Astrocyte of the spinal cord (primary cell): ENCODE measurements at regions not wholly inside any gene's neighbourhood (a gene's known extent, or its start where the extent isn't known, plus 50 kb on each side); places are given as distances from the start of the nearest gene placed in this dataset.

ENCODE experiments used
- DNase-seq: peaks from one replicate; pipeline ENCODE4 v3.0.0; 2011; ENCODE audit warnings: low read depth, low spot score
- H3K4me3 ChIP-seq: 2 replicates; pipeline ENCODE4 v1.5.1; 2011; ENCODE audit warnings: low read depth, mild to moderate bottlenecking, low read length, moderate library complexity
- CTCF ChIP-seq: IDR thresholded peaks from 2 replicates; pipeline ENCODE4 v1.5.1; 2012; ENCODE audit warnings: low read depth, mild to moderate bottlenecking, low read length, inconsistent platforms
- in situ Hi-C: cut with HindIII; loops from 2 replicates; pipeline ENCODE4 v1.10.0; 2017; ENCODE audit warnings: low sequenced_read_pairs

DNA sequence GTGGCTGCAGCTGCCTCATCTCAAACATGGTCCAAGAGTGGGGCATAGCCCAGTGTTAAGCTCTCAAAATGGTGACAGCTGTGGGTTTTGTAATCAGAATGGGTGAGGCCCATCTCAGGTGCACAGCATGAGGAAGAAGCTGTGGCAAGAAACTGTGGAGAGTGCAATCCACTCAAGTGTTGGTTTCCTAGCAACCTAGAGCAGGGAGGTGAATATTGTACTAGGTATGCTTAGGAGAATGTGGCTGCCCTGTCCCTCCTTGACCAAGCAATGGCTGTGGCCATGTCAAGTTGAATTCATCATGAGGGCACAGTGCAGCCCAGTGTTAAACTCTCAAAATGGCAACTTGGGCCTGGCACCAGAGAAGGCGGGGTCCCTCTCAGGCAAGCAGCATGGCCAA, 160.5 kb upstream of the KCNN2 start:
- no peak for DNase-seq
- TF ChIP-seq CTCF = no peak
- no peak overlapping the region for H3K4me3 ChIP-seq
- in situ Hi-C loops = no loop called here

GRCh38 chr5:114204923-114205322, 156.9 kb upstream of the KCNN2 start:
- TF ChIP-seq CTCF = no peak
- no peak for DNase-seq
- in situ Hi-C loops = no loop called here
- no peak overlapping the region for H3K4me3 ChIP-seq

GRCh38 chr5:114206640-114207039, 155.2 kb upstream of the KCNN2 start:
- no peak for TF ChIP-seq CTCF
- H3K4me3 ChIP-seq = no peak overlapping the region
- in situ Hi-C loops = no loop called here
- DNase-seq = no peak

GRCh38 chr5:114207615-114208014, 154.3 kb upstream of the KCNN2 start:
- H3K4me3 ChIP-seq = no peak overlapping the region
- no peak for DNase-seq
- in situ Hi-C loops = no loop called here
- no peak for TF ChIP-seq CTCF

- DNase-seq = no peak
- H3K4me3 ChIP-seq = no peak overlapping the region
- TF ChIP-seq CTCF = no peak
- in situ Hi-C loops = no loop called here
Measured at GRCh38 chr5:114208120-114208519, 153.8 kb upstream of the KCNN2 start.

DNA sequence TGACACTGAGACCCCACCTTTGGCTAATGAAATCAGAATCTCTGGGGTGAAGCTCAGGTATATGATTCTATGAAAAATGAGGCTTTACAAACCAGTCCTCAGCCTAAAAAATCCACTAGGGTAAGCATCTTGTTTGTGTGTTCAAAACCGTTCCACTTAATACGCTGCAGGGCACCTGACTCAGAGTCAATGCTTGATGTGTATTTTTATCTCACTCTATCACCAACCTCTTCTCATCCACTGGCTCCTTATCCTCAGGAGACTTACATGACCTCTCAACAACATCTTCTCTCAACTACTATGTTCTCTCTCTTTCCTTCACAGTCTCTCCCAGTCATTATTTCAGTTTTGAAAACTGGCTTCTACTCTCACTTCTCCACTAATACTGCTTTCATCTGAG, 153.3 kb upstream of the KCNN2 start:
- no peak for TF ChIP-seq CTCF
- DNase-seq = no peak
- no peak overlapping the region for H3K4me3 ChIP-seq
- in situ Hi-C loops = no loop called here

DNA sequence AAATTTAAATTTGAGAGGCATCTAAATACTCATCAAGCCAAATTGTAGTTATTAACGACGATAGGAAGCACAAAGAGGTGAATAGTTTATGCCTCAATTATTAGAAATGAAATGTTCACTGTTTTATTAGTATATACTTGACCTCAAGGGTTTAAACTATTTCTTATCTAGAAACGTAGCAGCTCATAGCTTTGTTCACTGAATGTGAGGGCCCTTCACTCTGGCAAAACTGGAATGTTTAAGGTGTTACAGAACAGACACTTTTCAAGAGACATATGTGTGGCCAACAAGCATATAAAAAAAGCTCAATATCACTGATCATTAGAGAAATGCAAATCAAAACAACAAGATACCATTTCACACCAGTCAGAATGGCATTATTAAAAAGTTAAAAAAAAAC, 151.2 kb upstream of the KCNN2 start:
- H3K4me3 ChIP-seq = no peak overlapping the region
- DNase-seq = no peak
- TF ChIP-seq CTCF = no peak
- in situ Hi-C loops = no loop called here
